Activated B cell treated with CpG ODN at 0.5 μM for 24 hours (primary cell): ENCODE measurements at regions not wholly inside any gene's neighbourhood (a gene's known extent, or its start where the extent isn't known, plus 50 kb on each side); places are given as distances from the start of the nearest gene placed in this dataset.

Source experiments
- ATAC-seq: fragments of 200-7000 bp; cut with Tn5 transposase; one replicate; pipeline ENCODE4 v1.10.0; 2021; ENCODE audit warnings: low read depth, mild to moderate bottlenecking, moderate library complexity
- CTCF ChIA-PET: fragments of 350-600 bp; sonication (Branson Sonifier 250); formaldehyde crosslinking; loops from one replicate; lab custom pipeline; 2021; ENCODE audit warnings: antibody characterized with exemption; lab: Charles Lee
- POLR2A ChIA-PET: fragments of 350-600 bp; sonication (Branson Sonifier 250); formaldehyde crosslinking; loops from one replicate; lab custom pipeline; 2021; ENCODE audit warnings: antibody characterized with exemption; lab: Charles Lee
- DNase-seq: peaks from one replicate; pipeline ENCODE4 v3.0.0; 2022
- H3K27ac Mint-ChIP-seq: one replicate; pipeline ENCODE4 v1.8.0; 2020; ENCODE audit warnings: mixed read lengths
- H3K27me3 Mint-ChIP-seq: one replicate; pipeline ENCODE4 v1.8.0; 2021; ENCODE audit warnings: mixed read lengths
- H3K36me3 Mint-ChIP-seq: one replicate; pipeline ENCODE4 v1.8.0; 2021; ENCODE audit warnings: low read depth, mixed read lengths
- H3K4me1 Mint-ChIP-seq: one replicate; pipeline ENCODE4 v1.8.0; 2021; ENCODE audit warnings: mixed read lengths
- H3K4me3 Mint-ChIP-seq: one replicate; pipeline ENCODE4 v1.8.0; 2020; ENCODE audit warnings: mild to moderate bottlenecking, mixed read lengths
- H3K9me3 Mint-ChIP-seq: one replicate; pipeline ENCODE4 v1.8.0; 2020; ENCODE audit warnings: mixed read lengths
- CTCF ChIP-seq: fragments of 200-600 bp; IDR thresholded peaks from one replicate; pipeline ENCODE4 v1.8.0; 2022; ENCODE audit warnings: antibody characterized with exemption, mild to moderate bottlenecking
- intact Hi-C: fragments of 100-400 bp; cut with micrococcal nuclease; formaldehyde crosslinking; loops from one replicate; pipeline ENCODE4 v1.15.1; 2024

- Mint-ChIP-seq H3K27ac (no peak overlapping the region), H3K27me3 (peaks cover 8% of the 10 kb centered on the region), H3K9me3 (peaks cover 3% of the 10 kb centered on the region), H3K4me1 (no peaks in the 10 kb centered on the region), H3K4me3 (no peak overlapping the region), H3K36me3 (no peaks in the 10 kb centered on the region)
- ChIA-PET POLR2A (no interaction called here), CTCF (no interaction called here)
- intact Hi-C loops: no loop called here
- no peak for ATAC-seq
- TF ChIP-seq CTCF: no peak
- no peak for DNase-seq
Observed at GRCh38 chr6:10262505-10262904, 152.4 kb downstream of the TFAP2A start.

DNA sequence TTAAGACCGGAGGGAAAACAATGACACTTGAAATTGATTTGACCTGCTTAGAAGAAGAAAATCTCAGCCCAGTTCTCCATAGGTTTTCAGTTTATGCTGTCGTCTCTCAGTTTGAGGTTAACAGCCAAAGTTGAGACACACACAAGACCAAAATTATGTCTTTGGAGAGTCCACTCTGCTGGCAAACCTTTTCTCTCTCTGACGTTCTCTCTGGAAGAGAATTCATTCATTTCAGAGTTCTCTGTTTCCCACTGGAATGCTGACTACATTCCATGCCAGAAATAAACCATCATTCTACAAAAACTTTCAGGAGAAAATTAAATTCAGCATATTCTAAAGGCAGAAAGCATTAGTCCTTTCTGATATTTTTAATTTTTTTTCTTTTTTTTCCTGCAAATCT is 155.2 kb downstream of the TFAP2A start:
- Mint-ChIP-seq H3K27ac (no peak overlapping the region), H3K4me1 (no peaks in the 10 kb centered on the region), H3K9me3 (peaks cover 6% of the 10 kb centered on the region), H3K4me3 (no peak overlapping the region), H3K36me3 (no peaks in the 10 kb centered on the region), H3K27me3 (no peaks in the 10 kb centered on the region)
- intact Hi-C loops: no loop called here
- POLR2A ChIA-PET: no interaction called here
- ATAC-seq (no peak), DNase-seq (no peak)
- CTCF ChIA-PET: no interaction called here
- no peak for TF ChIP-seq CTCF

- no peaks in the 10 kb centered on the region for H3K27me3 Mint-ChIP-seq
- TF ChIP-seq CTCF: no peak
- H3K4me1 Mint-ChIP-seq: no peaks in the 10 kb centered on the region
- no peak overlapping the region for H3K27ac Mint-ChIP-seq
- H3K9me3 Mint-ChIP-seq: peaks cover 6% of the 10 kb centered on the region
- intact Hi-C loops: no loop called here
- ATAC-seq: no peak
- H3K4me3 Mint-ChIP-seq: no peak overlapping the region
- DNase-seq: no peak
- no peaks in the 10 kb centered on the region for H3K36me3 Mint-ChIP-seq
- ChIA-PET POLR2A (no interaction called here), CTCF (no interaction called here)
Observed at GRCh38 chr6:10258341-10258740, 156.5 kb downstream of the TFAP2A start.

- Mint-ChIP-seq H3K9me3 (peaks cover 3% of the 10 kb centered on the region), H3K27ac (no peak overlapping the region), H3K27me3 (peaks cover 3% of the 10 kb centered on the region), H3K4me3 (no peak overlapping the region), H3K4me1 (no peaks in the 10 kb centered on the region), H3K36me3 (no peaks in the 10 kb centered on the region)
- ChIA-PET CTCF (interaction anchor here (1.5 kb wide), 1 partner anchor 173 kb away, joined by 3 read pairs; no protein-coding TSS in a partner anchor), POLR2A (no interaction called here)
- intact Hi-C loops: no loop called here
- DNase-seq (no peak), ATAC-seq (no peak)
- no peak for TF ChIP-seq CTCF
Observed at GRCh38 chr6:10256113-10256690, 158.7 kb downstream of the TFAP2A start.

GRCh38 chr6:10250655-10251220 is 164.1 kb downstream of the TFAP2A start:
- intact Hi-C loops: no loop called here

More at GRCh38 chr6:10250655-10251220, 164.1 kb downstream of the TFAP2A start:
- no peak overlapping the region for H3K27ac Mint-ChIP-seq
- H3K4me3 Mint-ChIP-seq: no peak overlapping the region
- ChIA-PET POLR2A (no interaction called here), CTCF (no interaction called here)
- H3K36me3 Mint-ChIP-seq: no peaks in the 10 kb centered on the region
- H3K9me3 Mint-ChIP-seq: no peaks in the 10 kb centered on the region
- H3K27me3 Mint-ChIP-seq: peaks cover 3% of the 10 kb centered on the region
- DNase-seq (no peak), ATAC-seq (no peak)
- H3K4me1 Mint-ChIP-seq: no peaks in the 10 kb centered on the region
- TF ChIP-seq CTCF: no peak
